NCI-H69 (cell line): ENCODE measurements at regions not wholly inside any gene's neighbourhood (a gene's known extent, or its start where the extent isn't known, plus 50 kb on each side); places are given as distances from the start of the nearest gene placed in this dataset.

Source experiments
- DNase-seq: peaks from one replicate; lab custom pipeline; 2025; lab: John Stamatoyannopoulos, UW

DNA sequence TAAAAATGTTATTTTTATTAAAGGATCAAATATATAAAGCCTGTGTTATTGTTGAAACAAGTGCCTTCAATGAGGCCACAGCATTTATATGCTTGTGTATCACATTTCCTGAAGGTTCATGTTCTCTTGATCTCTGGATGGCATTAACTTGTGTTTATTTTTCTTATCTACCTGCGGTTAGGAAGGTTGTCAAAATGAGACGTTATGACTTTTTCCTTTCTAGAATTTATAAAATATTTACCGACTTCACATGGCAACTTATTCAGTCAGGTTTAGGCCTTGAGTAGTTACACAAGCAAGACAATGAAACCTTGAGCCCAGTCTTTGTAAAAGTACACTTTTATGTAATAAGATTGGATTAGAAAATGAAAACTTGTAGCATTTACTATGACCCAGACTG, 196.4 kb upstream of the ACVR2A start:
- no peak for DNase-seq

DNA sequence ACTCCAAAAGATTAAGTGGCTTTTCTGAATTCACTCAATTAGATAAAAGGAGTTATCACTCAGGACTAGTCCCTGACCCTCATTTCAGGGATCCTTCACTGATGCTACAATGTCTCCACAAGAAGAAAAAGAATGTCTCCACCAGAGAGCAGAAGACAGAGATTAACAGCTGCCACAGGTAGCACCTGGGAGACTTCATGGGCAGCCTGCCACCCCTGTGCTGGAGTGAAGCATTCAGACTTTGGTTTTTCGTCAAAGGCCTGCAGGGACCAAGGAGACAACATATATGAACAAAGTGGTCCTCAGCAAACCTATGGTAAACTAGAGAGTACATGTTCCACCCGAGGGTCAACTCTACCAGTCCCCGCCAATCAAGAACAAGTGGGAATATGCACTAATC, 197.0 kb upstream of the ACVR2A start:
- no peak for DNase-seq

DNA sequence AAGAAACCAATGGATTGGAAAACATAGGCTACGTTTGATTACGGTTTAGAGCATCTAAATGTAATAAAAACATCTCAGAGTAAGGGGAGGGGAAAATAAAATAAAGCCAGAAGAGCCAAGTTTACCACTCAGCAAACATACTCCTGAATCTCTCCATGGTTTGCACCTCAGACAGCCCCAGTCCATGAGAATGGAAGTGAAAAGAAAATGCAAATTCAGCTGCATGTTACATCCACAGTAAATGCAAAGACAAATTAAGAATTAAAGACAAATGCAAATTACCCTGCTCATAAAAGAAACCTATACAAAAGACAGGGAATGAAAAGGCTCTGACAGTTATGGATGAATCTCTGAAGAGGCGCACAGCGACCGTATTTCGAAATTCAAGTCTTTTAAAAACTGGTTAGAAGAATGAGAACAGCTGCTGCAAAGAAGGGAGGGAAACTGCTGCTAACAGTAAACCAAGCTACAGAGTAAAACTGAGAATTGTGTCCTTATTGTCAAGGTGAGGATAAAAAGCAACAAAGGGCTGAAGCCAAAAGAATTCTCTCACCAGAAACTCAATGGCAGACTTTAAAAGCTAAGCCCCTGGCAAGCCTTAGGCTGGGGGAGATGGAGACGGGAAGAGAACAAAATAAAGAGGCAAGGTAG, 197.9 kb upstream of the ACVR2A start:
- no peak for DNase-seq

DNA sequence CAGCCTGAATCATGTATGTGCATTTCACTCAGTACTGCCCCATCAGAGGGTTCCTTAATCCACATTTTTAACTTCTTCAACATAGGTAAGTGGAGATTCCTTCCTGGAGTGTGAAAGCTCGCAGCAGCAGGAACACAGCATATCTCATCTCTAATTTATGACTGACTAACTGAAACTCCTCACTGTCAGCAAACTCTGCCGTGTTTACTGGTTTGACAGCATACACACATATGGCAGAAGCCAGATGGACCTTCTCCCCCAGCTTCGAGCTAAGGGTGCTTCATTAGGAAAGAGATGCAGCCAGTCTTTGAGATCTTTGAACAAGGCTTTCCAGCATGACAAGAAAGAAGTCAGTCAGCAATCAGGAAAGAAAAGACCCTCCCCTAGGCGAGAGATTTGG, 200.3 kb upstream of the ACVR2A start:
- peak; percentile 10 for DNase-seq

DNA sequence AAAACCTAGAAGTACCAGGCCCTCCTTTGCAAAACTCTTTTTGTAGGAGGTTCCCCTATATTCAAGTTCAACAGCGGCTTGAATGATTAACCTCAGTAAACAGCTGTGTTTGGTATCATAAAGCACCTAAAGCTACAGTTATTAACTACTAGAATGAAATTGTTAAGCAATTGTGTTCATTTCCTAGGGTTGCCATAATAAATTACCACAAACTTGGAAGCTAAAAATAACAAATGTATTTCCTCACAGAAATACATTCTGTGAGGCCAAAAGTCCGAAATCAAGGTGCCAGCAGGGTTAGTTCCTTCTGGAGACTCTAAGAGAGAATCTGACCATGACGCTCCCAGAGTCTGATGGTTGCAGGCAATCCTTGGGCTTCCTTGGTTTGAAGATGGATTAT, 202.1 kb upstream of the ACVR2A start:
- DNase-seq, result no peak

DNA sequence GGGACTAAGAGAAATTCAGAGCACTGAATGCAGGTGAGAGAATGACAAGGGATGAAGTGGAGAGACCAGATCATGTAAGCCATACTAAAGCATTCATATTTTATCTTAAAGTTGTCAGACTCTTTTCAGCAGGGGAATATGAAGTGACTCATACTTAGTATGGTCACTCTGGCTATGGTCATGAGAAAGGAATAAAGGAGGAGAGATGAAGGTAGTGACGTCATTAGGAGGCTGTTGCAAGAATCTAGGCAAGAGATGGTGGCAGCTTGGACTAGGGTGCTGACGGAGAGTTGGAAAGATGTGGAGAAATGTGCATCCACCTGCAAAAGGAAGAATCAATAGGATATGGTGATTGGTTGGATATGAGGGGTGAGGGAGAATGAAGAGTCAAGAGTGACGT, 203.2 kb upstream of the ACVR2A start:
- DNase-seq, result no peak

DNA sequence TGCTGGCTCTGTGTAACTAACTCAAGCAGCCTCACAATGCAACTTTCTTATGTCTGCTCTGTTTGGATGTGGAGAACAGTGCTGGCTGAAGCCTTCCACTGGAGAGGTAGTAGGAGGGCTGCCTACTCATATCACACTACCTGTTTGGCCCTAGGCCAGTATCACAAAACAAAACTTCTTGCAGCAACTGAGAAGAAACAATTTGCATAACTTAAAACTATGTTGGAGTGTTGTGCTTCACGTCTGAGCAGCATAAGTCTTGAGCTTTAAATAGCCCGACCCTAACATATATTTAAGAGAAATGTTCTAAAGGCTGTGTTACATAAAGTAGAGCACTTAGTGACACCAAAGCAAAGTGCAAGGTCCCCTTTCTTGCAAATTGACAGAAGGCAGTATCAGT, 204.9 kb upstream of the ACVR2A start:
- no peak for DNase-seq

DNA sequence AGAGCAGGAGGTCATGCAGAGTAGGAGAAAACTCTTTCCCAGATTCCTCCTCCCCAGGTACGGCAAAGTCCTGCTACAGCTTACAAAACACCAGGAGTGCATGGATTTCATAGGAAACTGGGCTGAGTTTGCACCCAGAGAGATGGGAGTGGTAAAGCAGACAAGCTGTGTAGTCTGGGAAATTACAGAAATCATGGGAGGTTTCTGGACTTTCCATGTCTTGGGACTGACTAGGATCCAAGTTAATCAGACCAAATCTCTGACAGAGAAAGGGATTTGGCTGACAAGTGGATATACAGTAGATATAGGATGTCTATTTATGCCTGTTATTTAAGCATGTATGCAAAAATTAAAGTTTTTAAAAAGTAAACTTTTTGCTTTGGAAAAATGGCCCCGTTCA, 205.4 kb upstream of the ACVR2A start:
- DNase-seq, result no peak

DNA sequence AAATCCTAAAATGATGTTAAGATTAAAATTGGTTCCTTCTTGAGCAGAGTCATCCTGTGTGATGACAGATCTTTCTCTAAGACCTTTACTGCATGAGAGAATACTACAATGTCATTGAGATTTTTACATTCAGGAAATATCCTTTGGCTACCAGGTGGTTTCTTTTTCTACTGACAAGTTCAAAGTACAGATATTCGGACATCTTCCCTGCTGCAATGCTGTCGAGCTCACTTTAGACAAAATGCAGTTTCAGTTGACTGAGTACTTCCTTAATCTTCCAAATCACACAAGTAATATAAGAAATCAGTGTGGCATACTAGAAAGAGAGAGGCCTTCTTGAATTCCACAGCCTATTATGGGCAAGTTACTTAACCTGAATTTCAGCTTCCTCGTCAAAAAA, 207.9 kb upstream of the ACVR2A start:
- DNase-seq, result no peak

DNA sequence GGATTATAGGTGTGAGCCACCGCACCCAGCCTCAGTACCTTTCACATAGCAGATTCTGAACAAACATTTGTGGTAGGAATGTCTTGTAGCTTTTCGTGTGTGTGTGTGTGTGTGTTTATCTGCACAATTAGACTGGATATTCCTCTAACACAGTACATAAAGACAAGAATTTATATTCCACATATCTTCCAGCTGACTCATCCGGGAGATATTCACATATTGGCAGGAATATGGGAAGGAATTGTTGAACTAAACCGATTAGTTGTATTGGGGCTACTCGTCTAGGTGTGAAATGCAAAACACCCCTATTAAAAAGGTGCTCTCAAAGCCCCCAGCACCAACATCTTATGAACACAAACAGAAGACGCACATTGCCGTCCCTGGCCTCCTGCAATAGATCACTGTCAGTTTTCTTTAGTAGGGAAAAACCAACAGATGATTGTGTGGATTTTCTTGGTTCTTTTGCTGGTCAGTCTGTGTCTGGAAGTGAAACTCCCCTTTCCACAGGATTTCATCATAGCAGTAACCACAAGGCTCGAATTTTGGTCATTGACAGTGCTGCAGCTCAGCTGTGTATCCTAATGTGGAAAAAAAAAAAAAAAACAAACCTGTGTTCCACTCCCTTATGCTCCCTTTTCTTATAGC, 208.5 kb upstream of the ACVR2A start:
- DNase-seq, result no peak

DNA sequence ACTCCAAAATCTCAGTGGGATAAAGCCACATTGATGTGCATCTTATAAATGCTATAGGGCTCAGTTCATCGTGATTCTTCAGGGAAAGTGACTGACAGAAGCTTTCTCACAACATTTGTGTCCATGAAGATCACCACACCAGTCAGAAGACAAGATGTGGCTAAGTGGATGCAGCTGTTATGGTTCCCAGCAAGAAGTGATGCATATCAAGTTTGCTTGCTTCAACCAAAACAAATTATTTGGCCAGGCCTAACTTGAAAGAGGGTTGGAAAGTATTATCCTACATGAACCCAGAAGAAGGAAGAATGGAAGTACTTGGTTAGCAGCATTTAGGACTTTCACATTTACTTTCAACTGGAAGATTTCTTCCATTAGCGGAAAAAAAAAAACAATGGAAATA, 210.0 kb upstream of the ACVR2A start:
- no peak for DNase-seq

DNA sequence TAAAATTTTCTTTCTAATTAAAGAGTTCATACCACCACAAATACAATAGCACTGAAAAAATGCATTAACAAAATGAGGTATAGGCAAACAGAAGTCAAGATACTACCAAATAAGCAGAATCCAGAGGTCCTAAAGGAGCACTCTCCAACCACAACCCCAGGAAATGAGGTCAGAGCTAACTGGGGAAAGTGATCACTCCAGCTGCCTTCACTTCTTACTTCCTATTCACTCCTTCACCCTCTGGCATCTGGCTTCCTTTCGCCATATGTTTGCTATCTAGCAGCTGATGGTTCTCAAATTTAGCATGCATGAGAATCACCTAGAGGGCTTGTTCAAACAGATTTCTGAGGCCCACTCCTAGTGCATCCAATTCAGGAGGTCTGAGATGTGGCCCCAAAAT, 212.6 kb upstream of the ACVR2A start:
- DNase-seq, result peak; percentile 34

DNA sequence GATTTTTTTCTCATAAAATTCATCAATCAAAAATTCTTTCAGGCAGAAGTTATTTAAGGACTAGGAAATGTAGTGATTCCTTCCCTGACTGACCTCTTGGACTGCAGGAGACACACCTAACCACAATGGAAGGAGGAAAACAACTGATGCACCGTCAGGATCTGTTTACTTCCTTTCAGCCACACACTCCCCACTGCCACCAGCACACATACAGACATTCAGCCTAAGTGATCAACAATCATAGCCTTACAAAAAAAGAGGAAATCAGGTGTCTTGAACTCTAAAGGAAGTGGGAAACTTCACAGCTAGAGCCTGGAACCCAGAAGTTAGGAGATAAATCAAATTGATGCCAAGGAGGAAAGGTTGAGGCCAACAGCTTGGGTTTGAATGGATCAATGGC, 213.5 kb upstream of the ACVR2A start:
- no peak for DNase-seq

DNA sequence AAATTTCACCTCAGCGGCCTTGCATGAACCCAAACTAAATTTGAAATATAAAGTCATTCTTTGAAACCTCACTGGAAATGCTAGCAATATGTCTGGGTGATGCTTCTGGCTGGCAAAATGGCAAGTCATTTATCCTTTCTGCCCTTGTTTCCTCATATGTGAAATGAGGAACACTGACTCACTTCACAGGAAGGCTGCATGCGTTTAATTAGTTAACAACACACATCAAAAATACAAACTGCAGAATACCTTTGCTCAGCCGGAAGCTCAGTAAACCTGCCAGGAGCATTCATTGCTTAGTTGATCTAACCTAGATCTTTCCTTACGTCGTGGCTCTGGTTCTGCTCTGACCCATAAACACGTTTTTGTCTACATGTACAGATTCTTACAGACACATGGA, 214.2 kb upstream of the ACVR2A start:
- no peak for DNase-seq

DNA sequence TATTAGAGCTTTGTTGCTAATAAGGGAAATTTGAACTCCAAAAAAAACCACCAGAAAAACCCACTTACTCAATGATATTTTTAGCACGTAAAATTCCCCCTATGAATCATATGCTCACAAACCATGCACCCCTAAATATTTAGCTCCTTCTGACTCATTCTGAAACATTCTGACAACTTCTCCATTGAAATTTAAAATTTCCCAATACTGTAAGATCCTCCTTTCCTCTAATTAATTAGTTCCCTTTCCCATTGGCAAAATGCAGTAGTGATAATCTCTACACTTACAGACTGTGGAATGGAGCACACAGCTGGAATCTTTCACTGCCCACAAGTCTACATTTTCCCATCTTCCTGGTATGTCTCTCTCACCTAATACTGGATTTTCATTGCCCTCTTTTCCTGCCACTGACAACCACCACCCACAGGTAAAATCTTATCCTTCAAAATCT, 215.8 kb upstream of the ACVR2A start:
- DNase-seq, result no peak

DNA sequence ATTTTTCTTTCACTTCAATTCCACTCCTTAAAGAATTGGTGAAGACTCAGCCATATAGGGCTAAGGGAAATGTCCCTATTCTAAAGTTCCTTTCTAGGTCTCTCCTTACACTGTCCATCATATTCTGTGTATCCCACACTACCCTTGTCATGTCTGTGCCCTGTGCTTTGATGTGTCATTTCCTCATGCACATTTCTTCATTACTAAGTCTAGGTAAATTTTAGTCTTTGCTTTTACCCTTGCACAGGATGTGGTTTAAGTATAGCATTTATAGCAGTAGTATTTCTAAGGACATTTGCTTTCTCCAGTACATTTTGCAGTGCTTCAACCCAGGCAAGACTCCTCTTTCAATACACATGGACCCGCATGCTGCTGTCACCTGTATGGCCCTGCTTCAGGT, 221.5 kb upstream of the ACVR2A start:
- no peak for DNase-seq

DNA sequence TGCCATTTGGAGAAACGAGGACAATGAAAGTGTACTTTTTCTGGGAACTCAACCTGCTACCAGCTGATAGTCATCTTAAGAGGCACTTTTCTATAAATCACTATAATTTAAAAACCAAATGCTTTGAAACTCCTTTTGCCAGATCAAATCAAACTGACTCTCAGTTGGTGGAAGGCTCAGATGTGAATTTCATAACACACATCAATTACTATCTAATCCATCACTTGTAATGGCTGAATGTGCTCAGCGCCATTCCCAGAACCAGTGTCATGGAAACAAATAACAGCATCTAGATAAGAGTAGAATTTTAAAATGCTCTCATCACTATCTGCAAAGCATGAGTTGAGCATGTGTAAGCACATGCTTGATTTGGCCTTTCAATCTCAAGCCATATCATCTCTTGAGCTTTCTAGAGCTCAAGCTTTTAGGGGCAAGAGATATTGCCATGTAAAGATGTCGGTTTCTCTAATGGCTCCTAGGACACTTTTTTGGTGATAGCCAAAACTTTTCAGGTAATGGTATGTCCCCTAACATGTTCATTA, 223.1 kb upstream of the ACVR2A start:
- DNase-seq, result no peak

DNA sequence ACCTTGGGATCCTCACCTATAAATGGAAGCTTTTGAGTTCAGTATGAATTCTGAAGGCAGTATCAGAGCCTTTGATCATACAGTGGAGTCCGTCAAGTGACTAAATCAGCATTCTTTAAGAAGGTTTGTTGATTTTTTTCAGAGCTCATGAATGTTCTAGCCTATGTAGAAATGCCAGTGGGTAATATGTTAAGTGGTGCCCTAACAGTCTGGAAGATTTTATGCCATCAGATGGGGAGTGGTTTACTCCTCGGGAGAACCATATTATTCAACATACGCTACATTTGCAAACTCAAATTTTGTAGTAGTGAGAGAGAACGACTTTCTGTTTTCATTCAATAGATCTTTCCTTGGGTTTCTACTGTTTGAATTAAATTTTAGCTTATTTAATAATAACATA, 225.0 kb upstream of the ACVR2A start:
- DNase-seq, result no peak

DNA sequence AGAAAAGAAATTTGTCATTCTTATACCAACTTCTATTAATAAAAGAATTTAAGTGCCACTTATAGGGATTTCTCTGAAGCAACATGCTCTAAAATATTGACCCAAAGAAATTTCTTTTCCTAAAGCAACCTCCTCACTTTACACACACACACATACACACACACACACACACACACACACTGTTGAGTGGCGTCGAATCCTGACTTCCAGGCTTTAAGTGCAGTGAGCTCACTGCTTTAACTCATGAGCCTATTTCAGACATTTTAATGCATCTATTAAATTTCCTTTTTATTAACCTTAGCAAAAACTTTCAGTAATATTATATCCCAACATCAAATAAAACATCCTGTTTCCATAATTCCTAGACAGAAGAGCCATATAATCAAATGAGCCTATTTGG, 229.1 kb upstream of the ACVR2A start:
- DNase-seq, result no peak

DNA sequence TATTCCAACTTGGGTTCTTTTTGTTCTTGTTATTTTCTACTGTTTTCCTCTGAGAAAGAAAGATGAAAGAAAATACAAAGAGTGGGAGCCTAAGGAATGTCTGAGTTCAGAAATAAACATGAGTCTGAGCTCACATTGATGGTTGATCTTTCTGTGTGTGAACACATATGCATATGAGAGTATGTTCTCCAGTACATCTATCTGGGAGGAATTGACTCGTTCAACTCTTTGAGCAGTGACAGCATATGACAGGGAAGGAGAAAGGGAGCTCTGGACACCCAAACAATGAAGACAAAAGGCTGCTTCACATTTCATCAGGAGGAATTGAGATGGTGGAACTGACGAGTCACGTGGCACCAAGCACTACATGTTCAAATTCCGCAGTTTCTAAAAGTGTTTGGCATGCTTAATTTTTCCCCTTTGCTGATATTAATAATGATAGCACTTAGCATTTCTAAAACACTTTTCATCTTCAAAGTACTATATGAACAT, 229.8 kb upstream of the ACVR2A start:
- no peak for DNase-seq

DNA sequence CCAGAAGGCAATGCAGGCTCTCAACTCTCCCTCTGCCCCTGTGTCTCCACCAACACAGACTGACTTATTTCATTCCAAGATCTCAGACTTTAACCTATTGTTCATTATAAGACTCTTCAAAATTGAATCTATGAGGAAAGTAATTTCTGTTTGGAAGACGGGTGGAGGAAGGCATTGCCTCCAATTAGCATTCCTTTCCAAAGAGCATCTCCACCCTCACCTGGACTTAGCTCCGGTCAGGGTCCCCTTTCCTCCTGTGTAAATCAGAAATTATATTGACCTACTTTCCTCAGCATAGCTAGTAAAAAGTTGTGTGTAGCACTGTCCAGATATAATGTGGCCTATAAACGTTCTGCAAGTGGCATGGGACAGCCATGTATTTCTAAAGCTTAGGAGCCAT, 230.4 kb upstream of the ACVR2A start:
- no peak for DNase-seq

DNA sequence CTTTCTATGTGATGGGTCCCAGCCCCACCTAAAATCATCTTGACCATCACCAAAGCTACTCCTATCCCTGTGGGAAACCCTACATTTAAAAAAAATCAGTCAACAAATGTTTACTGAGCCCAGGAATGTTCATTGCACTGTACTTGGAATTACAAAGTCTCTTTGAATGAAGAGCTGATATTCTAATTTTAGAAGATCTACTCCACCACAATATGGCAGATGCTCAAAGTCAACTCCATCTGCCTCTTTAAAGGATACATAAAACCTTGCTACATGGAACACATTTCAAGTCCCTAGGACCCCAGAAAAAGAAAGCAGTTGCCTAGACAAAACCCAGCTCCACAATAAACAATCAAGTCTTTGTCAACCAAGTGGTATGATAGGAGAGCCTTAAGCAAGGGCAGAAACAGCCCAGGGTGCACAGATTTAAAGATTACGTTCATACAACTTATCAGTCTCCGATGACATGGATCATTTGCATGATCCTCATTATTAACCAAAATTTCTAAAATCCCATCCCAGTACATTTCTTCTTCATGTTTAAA, 234.3 kb upstream of the ACVR2A start:
- no peak for DNase-seq

DNA sequence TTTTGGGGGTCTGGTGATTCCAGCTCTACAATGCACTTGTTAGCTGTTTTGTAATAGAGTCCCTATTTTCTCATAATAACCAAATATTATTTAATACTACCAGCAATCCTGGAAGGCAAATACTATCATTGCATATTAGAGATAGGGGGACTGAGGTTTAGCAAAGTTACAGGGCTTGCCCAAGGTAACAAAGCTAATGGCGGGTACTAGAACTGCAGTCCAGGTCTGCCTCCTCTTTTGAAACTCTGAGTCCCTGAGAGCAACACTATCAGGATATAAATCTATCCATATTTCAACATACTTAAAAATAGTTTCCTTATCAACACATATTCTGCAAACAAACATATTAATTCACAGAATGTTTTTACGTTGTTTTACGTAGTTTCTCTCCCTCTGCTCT, 235.5 kb upstream of the ACVR2A start:
- no peak for DNase-seq

DNA sequence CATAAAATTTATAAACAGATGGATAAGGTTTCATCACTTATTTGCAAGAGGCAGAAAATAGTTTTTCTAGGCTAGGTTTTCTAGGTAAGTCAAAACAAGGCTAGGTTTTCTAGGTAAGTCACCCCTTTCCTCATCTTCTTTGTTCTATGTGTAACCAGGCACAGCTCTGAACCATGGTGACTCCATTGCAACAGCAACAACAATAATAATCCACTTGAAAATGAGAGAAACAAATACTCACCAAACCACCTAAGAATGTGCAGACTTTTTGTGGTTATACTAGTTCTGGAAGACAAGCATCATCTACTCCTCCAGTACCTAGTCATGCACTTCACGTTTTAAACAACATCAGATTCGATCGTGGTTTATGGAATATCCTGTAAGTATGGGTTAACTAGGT, 237.4 kb upstream of the ACVR2A start:
- DNase-seq, result no peak
